ENCODE measurements at regions not wholly inside any gene's neighbourhood (a gene's known extent, or its start where the extent isn't known, plus 50 kb on each side); places are given as distances from the start of the nearest gene placed in this dataset.
A peak's percentile ranks its signal among the peaks of the same experiment; 100 is the strongest.
"Not testable (repeated sequence)": the region's sequence is repeated elsewhere in the genome, so short reads cannot be mapped to it uniquely, and the experiment has no call there.

DNA sequence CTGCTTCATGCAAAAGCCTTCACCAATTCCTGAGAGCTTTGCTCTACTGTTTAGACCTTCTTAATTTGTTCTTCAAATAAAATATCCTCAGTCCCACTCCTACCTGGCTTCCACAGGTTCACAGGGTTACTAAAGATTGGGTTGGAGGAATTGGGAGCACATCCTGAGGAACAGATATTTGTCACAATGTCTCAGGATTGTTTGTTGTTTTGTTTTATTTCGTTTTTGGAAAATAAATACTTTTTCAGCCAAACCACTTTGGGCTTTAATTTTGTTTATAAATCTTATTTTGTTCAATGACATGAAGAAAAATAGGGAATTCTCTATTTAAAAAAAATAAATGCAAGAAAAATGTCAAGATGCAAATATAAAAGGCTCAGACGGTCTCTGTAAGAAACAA lies 249.0 kb downstream of the MEF2C start:
- no peak for TF ChIP-seq CTCF (conservative IDR thresholded peaks at IDR 0.05; ENCODE audit: low read length)
- TF ChIP-seq EZH2phosphoT487 (IDR thresholded peaks at IDR 0.05; ENCODE audit: borderline replicate concordance, low read depth, low read length) = no peak
- intact Hi-C loops (cut with micrococcal nuclease; ENCODE audit: unreplicated experiment) = no loop called here
- ChIA-PET POLR2A (interaction anchor here (0.6 to 1.0 kb wide), 3 partner anchors 12 to 23 kb away, joined by 3 read pairs; no protein-coding TSS in a partner anchor), CTCF (ENCODE audit: unreplicated experiment) (no interaction called here)
- DNase-seq (ENCODE audit: low spot score) = no peak
- Histone ChIP-seq H3K9me2 (ENCODE audit: insufficient read depth, low read length) (no peaks in the 10 kb centered on the region), H3K27ac (ENCODE audit: low read depth, low read length, poor library complexity, severe bottlenecking) (no peak overlapping the region), H4K20me1 (ENCODE audit: insufficient read depth, low read length) (no peaks in the 10 kb centered on the region), H2AFZ (ENCODE audit: low read length) (no peak overlapping the region), H3K79me2 (ENCODE audit: insufficient read depth, low read depth, low read length) (no peaks in the 10 kb centered on the region), H3K4me1 (ENCODE audit: insufficient read depth, low read length, poor library complexity, severe bottlenecking) (no peaks in the 10 kb centered on the region), H3K4me3 (ENCODE audit: low read depth, low read length, poor library complexity, severe bottlenecking) (no peak overlapping the region), H3K4me2 (ENCODE audit: low read length) (no peak overlapping the region), H3K9me3 (ENCODE audit: low read length) (no peaks in the 10 kb centered on the region), H3K36me3 (ENCODE audit: insufficient read depth, low read length) (no peaks in the 10 kb centered on the region)
- BruUV-seq (replicated peaks) = no TSS peak

DNA sequence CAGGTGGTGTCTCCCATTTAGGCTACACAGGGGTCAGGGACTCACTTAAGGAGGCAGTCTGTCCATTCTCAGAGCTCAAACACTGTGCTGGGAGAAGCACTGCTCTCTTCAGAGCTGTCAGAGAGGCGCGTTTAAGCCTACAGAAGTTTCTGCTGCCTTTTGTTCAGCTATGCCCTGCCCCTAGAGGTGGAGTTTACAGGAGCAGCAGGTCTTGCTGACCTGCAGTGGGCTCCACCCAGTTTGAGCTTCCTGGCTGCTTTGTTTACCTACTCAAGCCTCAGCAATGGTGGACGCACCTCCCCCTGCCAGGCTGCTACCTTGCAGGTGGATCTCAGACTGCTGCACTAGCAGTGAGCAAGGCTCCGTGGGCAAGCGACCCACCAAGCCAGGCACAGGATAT lies 260.1 kb downstream of the MEF2C start:
- H3K9me2 ChIP-seq (ENCODE audit: insufficient read depth, low read length); CTCF ChIA-PET (ENCODE audit: unreplicated experiment); H4K20me1 ChIP-seq (ENCODE audit: insufficient read depth, low read length); BruUV-seq (replicated peaks); H3K4me2 ChIP-seq (ENCODE audit: low read length); intact Hi-C loops (cut with micrococcal nuclease; ENCODE audit: unreplicated experiment); H3K79me2 ChIP-seq (ENCODE audit: insufficient read depth, low read depth, low read length); H3K4me1 ChIP-seq (ENCODE audit: insufficient read depth, low read length, poor library complexity, severe bottlenecking); H3K4me3 ChIP-seq (ENCODE audit: low read depth, low read length, poor library complexity, severe bottlenecking); H2AFZ ChIP-seq (ENCODE audit: low read length); H3K9me3 ChIP-seq (ENCODE audit: low read length); H3K36me3 ChIP-seq (ENCODE audit: insufficient read depth, low read length); H3K27ac ChIP-seq (ENCODE audit: low read depth, low read length, poor library complexity, severe bottlenecking): not testable (repeated sequence)
- DNase-seq (ENCODE audit: low spot score) = peak; percentile 2
- POLR2A ChIA-PET = interaction anchor here (0.8 kb wide), 1 partner anchor 8 kb away, joined by 3 read pairs; no protein-coding TSS in a partner anchor

DNA sequence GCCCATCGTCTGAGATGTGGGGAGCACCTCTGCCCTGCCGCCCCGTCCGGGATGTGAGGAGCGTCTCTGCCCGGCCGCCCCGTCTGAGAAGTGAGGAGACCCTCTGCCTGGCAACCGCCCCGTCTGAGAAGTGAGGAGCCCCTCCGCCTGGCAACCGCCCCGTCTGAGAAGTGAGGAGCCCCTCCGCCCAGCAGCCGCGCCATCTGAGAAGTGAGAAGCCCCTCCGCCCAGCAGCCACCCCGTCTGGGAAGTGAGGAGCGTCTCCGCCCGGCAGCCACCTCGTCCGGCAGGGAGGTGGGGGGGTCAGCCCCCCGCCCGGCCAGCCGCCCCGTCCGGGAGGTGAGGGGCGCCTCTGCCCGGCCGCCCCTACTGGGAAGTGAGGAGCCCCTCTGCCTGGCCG lies 267.2 kb downstream of the MEF2C start:
- H3K4me3 ChIP-seq (ENCODE audit: low read depth, low read length, poor library complexity, severe bottlenecking); H3K27ac ChIP-seq (ENCODE audit: low read depth, low read length, poor library complexity, severe bottlenecking); H3K36me3 ChIP-seq (ENCODE audit: insufficient read depth, low read length); POLR2A ChIA-PET; intact Hi-C loops (cut with micrococcal nuclease; ENCODE audit: unreplicated experiment); DNase-seq (ENCODE audit: low spot score); BruUV-seq (replicated peaks); CTCF ChIA-PET (ENCODE audit: unreplicated experiment); H3K4me1 ChIP-seq (ENCODE audit: insufficient read depth, low read length, poor library complexity, severe bottlenecking); H3K79me2 ChIP-seq (ENCODE audit: insufficient read depth, low read depth, low read length); H3K4me2 ChIP-seq (ENCODE audit: low read length); H4K20me1 ChIP-seq (ENCODE audit: insufficient read depth, low read length); H3K9me3 ChIP-seq (ENCODE audit: low read length); H3K9me2 ChIP-seq (ENCODE audit: insufficient read depth, low read length); H2AFZ ChIP-seq (ENCODE audit: low read length): not testable (repeated sequence)

DNA sequence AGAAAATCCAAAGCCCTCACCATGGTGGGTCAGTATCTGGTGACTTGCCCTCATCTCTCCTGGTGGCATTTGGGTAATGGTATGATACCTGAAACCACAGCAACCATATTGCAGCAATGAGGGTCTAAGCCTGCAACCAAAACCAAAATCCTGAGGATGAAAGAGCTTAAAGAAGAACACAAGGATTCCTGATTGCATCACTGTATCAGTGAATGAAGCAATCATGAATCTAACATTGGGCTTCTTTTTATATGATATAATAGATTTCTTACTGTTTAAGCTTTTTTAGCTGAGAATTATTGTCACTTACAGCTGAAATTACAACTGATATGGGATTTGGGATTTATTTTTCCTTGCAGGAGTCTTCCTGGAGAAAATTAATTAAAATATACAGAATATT lies 269.9 kb downstream of the MEF2C start:
- H2AFZ ChIP-seq (ENCODE audit: low read length) = no peak overlapping the region
- H3K4me1 ChIP-seq (ENCODE audit: insufficient read depth, low read length, poor library complexity, severe bottlenecking) = no peaks in the 10 kb centered on the region
- H3K79me2 ChIP-seq (ENCODE audit: insufficient read depth, low read depth, low read length) = no peaks in the 10 kb centered on the region
- no peak overlapping the region for H3K4me3 ChIP-seq (ENCODE audit: low read depth, low read length, poor library complexity, severe bottlenecking)
- H3K9me2 ChIP-seq (ENCODE audit: insufficient read depth, low read length) = no peaks in the 10 kb centered on the region
- no peaks in the 10 kb centered on the region for H3K36me3 ChIP-seq (ENCODE audit: insufficient read depth, low read length)
- no peak overlapping the region for H3K4me2 ChIP-seq (ENCODE audit: low read length)
- intact Hi-C loops (cut with micrococcal nuclease; ENCODE audit: unreplicated experiment) = no loop called here
- no peak overlapping the region for H3K27ac ChIP-seq (ENCODE audit: low read depth, low read length, poor library complexity, severe bottlenecking)
- H3K9me3 ChIP-seq (ENCODE audit: low read length) = no peaks in the 10 kb centered on the region
- TF ChIP-seq CTCF (conservative IDR thresholded peaks at IDR 0.05; ENCODE audit: low read length) (no peak), EZH2phosphoT487 (IDR thresholded peaks at IDR 0.05; ENCODE audit: borderline replicate concordance, low read depth, low read length) (no peak)
- ChIA-PET POLR2A (interaction anchor here (0.6 to 0.8 kb wide), 2 partner anchors 46 to 319 kb away, joined by 3 read pairs; no protein-coding TSS in a partner anchor), CTCF (ENCODE audit: unreplicated experiment) (no interaction called here)
- no TSS peak for BruUV-seq (replicated peaks)
- no peaks in the 10 kb centered on the region for H4K20me1 ChIP-seq (ENCODE audit: insufficient read depth, low read length)
- no peak for DNase-seq (ENCODE audit: low spot score)
